ENCODE measurements at regions not wholly inside any gene's neighbourhood (a gene's known extent, or its start where the extent isn't known, plus 50 kb on each side); places are given as distances from the start of the nearest gene placed in this dataset.

DNA sequence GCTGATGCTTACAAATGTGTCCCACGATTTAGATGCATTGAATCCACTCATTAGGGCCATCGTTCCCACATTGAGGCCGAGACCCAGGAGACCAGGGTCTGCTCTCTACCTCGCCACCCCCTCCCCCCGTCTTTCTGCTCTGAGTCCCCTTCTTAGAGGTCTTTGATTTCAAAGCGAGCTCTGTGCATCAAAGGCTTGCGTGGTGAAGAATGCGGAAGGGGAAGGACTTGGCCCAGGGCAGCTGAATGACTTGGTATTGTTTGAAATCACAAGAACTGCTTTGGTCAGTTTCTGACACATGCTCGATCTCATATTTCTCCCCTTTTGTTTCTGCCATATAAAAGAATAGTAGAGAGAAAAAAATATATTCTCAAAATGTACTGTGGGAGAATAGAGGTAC, 78.3 kb upstream of the IRX1 start:
- H3K9ac ChIP-seq (ENCODE audit: low read length) = no peak overlapping the region
- no peak for ATAC-seq (ENCODE audit: low read depth)
- no peaks in the 10 kb centered on the region for H3K27me3 Mint-ChIP-seq
- no peak overlapping the region for H3K27ac Mint-ChIP-seq
- POLR2A ChIA-PET = no interaction called here
- no peak overlapping the region for H3K4me3 Mint-ChIP-seq
- CTCF ChIA-PET = no interaction called here
- no peak overlapping the region for H3K4me2 ChIP-seq (replicated peaks; ENCODE audit: low read depth, low read length, poor library complexity, severe bottlenecking)
- TF ChIP-seq EZH2 (IDR thresholded peaks at IDR 0.05; ENCODE audit: borderline replicate concordance, insufficient read depth, low read depth, low read length, poor library complexity, severe bottlenecking) = no peak
- TF ChIP-seq, protein P1, sequence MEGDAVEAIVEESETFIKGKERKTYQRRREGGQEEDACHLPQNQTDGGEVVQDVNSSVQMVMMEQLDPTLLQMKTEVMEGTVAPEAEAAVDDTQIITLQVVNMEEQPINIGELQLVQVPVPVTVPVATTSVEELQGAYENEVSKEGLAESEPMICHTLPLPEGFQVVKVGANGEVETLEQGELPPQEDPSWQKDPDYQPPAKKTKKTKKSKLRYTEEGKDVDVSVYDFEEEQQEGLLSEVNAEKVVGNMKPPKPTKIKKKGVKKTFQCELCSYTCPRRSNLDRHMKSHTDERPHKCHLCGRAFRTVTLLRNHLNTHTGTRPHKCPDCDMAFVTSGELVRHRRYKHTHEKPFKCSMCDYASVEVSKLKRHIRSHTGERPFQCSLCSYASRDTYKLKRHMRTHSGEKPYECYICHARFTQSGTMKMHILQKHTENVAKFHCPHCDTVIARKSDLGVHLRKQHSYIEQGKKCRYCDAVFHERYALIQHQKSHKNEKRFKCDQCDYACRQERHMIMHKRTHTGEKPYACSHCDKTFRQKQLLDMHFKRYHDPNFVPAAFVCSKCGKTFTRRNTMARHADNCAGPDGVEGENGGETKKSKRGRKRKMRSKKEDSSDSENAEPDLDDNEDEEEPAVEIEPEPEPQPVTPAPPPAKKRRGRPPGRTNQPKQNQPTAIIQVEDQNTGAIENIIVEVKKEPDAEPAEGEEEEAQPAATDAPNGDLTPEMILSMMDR (IDR thresholded peaks at IDR 0.05) = no peak
- no peaks in the 10 kb centered on the region for H3K79me2 ChIP-seq (ENCODE audit: control insufficient read depth, insufficient read depth, low read length)
- no peaks in the 10 kb centered on the region for H3K9me3 Mint-ChIP-seq (ENCODE audit: insufficient read depth)
- H2AFZ ChIP-seq (ENCODE audit: insufficient read depth, low read depth, low read length, poor library complexity, severe bottlenecking) = no peak overlapping the region
- no peak overlapping the region for H3K4me3 ChIP-seq (ENCODE audit: control extremely low read depth in 1 of 5, extremely low read depth in 1 of 5, insufficient read depth in 1 of 5, low read depth in 2 of 5, low read length in 4 of 5)
- H3K27me3 ChIP-seq (replicated peaks in 1 of 4; ENCODE audit: control extremely low read depth in 1 of 4, control insufficient read depth in 3 of 4, insufficient read depth in 4 of 4, low read length in 3 of 4) = no peaks in the 10 kb centered on the region
- H3K9me3 ChIP-seq (ENCODE audit: control extremely low read depth in 1 of 3, control insufficient read depth in 2 of 3, insufficient read depth in 1 of 3, low read length in 2 of 3) = peaks cover 0 to 23% (median 0%) of the 10 kb centered on the region in 3 donors
- no peaks in the 10 kb centered on the region for H3K4me1 Mint-ChIP-seq
- intact Hi-C loops (cut with micrococcal nuclease) = no loop called here
- no peak for DNase-seq
- 68% methylated on average over 3 of the region's 9 CpGs for WGBS (ENCODE audit: insufficient coverage)
- H3K4me1 ChIP-seq (ENCODE audit: control insufficient read depth in 2 of 2, insufficient read depth in 2 of 2, low read length in 2 of 2) = no peaks in the 10 kb centered on the region
- no peaks in the 10 kb centered on the region for H4K20me1 ChIP-seq (ENCODE audit: control insufficient read depth, insufficient read depth, low read length, poor library complexity, severe bottlenecking)
- no peaks in the 10 kb centered on the region for H3K36me3 ChIP-seq (replicated peaks in 1 of 2; ENCODE audit: control extremely low read depth in 1 of 2, control insufficient read depth in 1 of 2, extremely low read depth in 1 of 2, insufficient read depth in 2 of 2, low read length in 1 of 2)
- H3K27ac ChIP-seq (ENCODE audit: low read length in 2 of 2) = no peak overlapping the region

DNA sequence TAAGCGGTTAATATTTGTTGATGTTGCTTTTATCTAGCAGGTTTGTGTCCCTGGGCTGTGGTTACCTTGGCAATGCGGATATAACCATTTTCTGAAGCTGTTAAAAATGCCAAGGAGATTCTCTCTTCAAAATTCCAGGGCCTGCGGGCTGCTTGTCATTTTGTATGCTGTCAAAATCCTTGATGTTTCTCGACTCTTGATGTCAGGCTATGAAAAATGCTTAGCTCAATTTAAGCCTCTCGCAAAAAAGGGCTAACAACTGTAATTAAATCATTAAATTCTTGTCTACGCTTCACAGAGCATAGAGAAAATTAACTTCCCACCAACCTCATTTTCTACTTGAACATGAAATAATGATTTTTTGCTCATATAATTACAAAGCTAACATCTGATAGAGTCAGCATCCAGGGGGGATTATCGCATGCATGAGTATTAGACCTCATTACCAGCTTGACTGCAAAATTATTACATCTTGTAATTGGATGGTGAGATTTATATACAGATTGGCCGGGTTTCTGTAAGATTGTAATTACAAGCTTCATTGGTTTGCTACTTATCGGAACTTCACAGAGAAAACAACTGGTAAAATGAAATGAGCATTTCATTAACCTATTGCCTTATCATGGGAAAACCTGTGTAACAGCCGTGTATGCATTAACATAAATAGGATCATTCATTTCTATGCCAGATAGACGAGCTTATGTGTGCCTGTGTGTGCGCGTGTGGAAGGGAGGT, 83.1 kb upstream of the IRX1 start:
- no peaks in the 10 kb centered on the region for H4K20me1 ChIP-seq (ENCODE audit: control insufficient read depth, insufficient read depth, low read length, poor library complexity, severe bottlenecking)
- H3K27ac Mint-ChIP-seq = no peak overlapping the region
- intact Hi-C loops (cut with micrococcal nuclease) = no loop called here
- WGBS (ENCODE audit: insufficient coverage) = 92% methylated on average over 2 of the region's 13 CpGs
- peaks cover 0 to 13% (median 0%) of the 10 kb centered on the region in 3 donors for H3K9me3 ChIP-seq (ENCODE audit: control extremely low read depth in 1 of 3, control insufficient read depth in 2 of 3, insufficient read depth in 1 of 3, low read length in 2 of 3)
- no peaks in the 10 kb centered on the region for H3K4me1 Mint-ChIP-seq
- CTCF ChIA-PET = no interaction called here
- DNase-seq (no peak), ATAC-seq (ENCODE audit: low read depth) (no peak)
- TF ChIP-seq, protein P1 (IDR thresholded peaks at IDR 0.05) = no peak
- no peak for TF ChIP-seq EZH2 (IDR thresholded peaks at IDR 0.05; ENCODE audit: borderline replicate concordance, insufficient read depth, low read depth, low read length, poor library complexity, severe bottlenecking)
- H2AFZ ChIP-seq (ENCODE audit: insufficient read depth, low read depth, low read length, poor library complexity, severe bottlenecking) = no peak overlapping the region
- H3K4me2 ChIP-seq (replicated peaks; ENCODE audit: low read depth, low read length, poor library complexity, severe bottlenecking) = no peak overlapping the region
- no peak overlapping the region for H3K4me3 ChIP-seq (ENCODE audit: control extremely low read depth in 1 of 5, extremely low read depth in 1 of 5, insufficient read depth in 1 of 5, low read depth in 2 of 5, low read length in 4 of 5)
- no peaks in the 10 kb centered on the region for H3K9me3 Mint-ChIP-seq (ENCODE audit: insufficient read depth)
- H3K36me3 ChIP-seq (replicated peaks in 1 of 2; ENCODE audit: control extremely low read depth in 1 of 2, control insufficient read depth in 1 of 2, extremely low read depth in 1 of 2, insufficient read depth in 2 of 2, low read length in 1 of 2) = no peaks in the 10 kb centered on the region
- POLR2A ChIA-PET = no interaction called here
- no peaks in the 10 kb centered on the region for H3K4me1 ChIP-seq (ENCODE audit: control insufficient read depth in 2 of 2, insufficient read depth in 2 of 2, low read length in 2 of 2)
- H3K9ac ChIP-seq (ENCODE audit: low read length) = no peak overlapping the region
- H3K4me3 Mint-ChIP-seq = no peak overlapping the region
- H3K79me2 ChIP-seq (ENCODE audit: control insufficient read depth, insufficient read depth, low read length) = no peaks in the 10 kb centered on the region
- H3K27me3 Mint-ChIP-seq = no peaks in the 10 kb centered on the region
- H3K27me3 ChIP-seq (replicated peaks in 1 of 4; ENCODE audit: control extremely low read depth in 1 of 4, control insufficient read depth in 3 of 4, insufficient read depth in 4 of 4, low read length in 3 of 4) = no peaks in the 10 kb centered on the region
- no peak overlapping the region for H3K27ac ChIP-seq (ENCODE audit: low read length in 2 of 2)
